Chondrocyte (in vitro differentiated cells): ENCODE measurements at regions not wholly inside any gene's neighbourhood (a gene's known extent, or its start where the extent isn't known, plus 50 kb on each side); places are given as distances from the start of the nearest gene placed in this dataset.

Source experiments
- DNase-seq: peaks from one replicate; pipeline ENCODE4 v3.0.0; 2021; ENCODE audit warnings: mixed read lengths, low spot score
- H3K27ac Mint-ChIP-seq: one replicate; pipeline ENCODE4 v1.8.0; 2021; ENCODE audit warnings: mild to moderate bottlenecking, moderate library complexity, mixed read lengths; ENCODE audit not compliant: unreplicated experiment
- H3K27me3 Mint-ChIP-seq: 2 replicates; pipeline ENCODE4 v1.8.0; 2021; ENCODE audit warnings: low read depth, mixed read lengths
- H3K36me3 Mint-ChIP-seq: 2 replicates; pipeline ENCODE4 v1.8.0; 2021; ENCODE audit warnings: low read depth, mixed read lengths
- H3K4me1 Mint-ChIP-seq: 2 replicates; pipeline ENCODE4 v1.8.0; 2021; ENCODE audit warnings: low read depth, mild to moderate bottlenecking, mixed read lengths
- H3K4me3 Mint-ChIP-seq: one replicate; pipeline ENCODE4 v1.8.0; 2021; ENCODE audit warnings: mild to moderate bottlenecking, moderate library complexity, mixed read lengths; ENCODE audit not compliant: unreplicated experiment
- H3K9me3 Mint-ChIP-seq: 2 replicates; pipeline ENCODE4 v1.8.0; 2021; ENCODE audit warnings: low read depth, mixed read lengths
- CTCF ChIP-seq: fragments of 200-600 bp; sonication (generic); IDR thresholded peaks from 2 replicates; pipeline ENCODE4 v1.5.0; 2021; ENCODE audit warnings: antibody characterized with exemption, mild to moderate bottlenecking, moderate library complexity

GRCh38 chr14:98203421-98203820, 1068.6 kb downstream of the BCL11B start:
- H3K9me3 Mint-ChIP-seq = no peaks in the 10 kb centered on the region
- H3K4me1 Mint-ChIP-seq = no peaks in the 10 kb centered on the region
- peaks cover 17% of the 10 kb centered on the region for H3K27me3 Mint-ChIP-seq
- no peak overlapping the region for H3K4me3 Mint-ChIP-seq
- H3K36me3 Mint-ChIP-seq = no peaks in the 10 kb centered on the region
- TF ChIP-seq CTCF = no peak
- H3K27ac Mint-ChIP-seq = no peak overlapping the region
- DNase-seq = no peak

GRCh38 chr14:98204139-98204538, 1067.9 kb downstream of the BCL11B start:
- no peak for DNase-seq
- H3K36me3 Mint-ChIP-seq = no peaks in the 10 kb centered on the region
- H3K27ac Mint-ChIP-seq = no peak overlapping the region
- peaks cover 17% of the 10 kb centered on the region for H3K27me3 Mint-ChIP-seq
- H3K4me3 Mint-ChIP-seq = no peak overlapping the region
- no peak for TF ChIP-seq CTCF
- H3K9me3 Mint-ChIP-seq = no peaks in the 10 kb centered on the region
- no peaks in the 10 kb centered on the region for H3K4me1 Mint-ChIP-seq

- H3K9me3 Mint-ChIP-seq = no peaks in the 10 kb centered on the region
- no peak overlapping the region for H3K4me3 Mint-ChIP-seq
- H3K36me3 Mint-ChIP-seq = no peaks in the 10 kb centered on the region
- H3K27ac Mint-ChIP-seq = no peak overlapping the region
- H3K4me1 Mint-ChIP-seq = no peaks in the 10 kb centered on the region
- TF ChIP-seq CTCF = no peak
- no peak for DNase-seq
- H3K27me3 Mint-ChIP-seq = peaks cover 27% of the 10 kb centered on the region
Measured at GRCh38 chr14:98207415-98207814, 1064.6 kb downstream of the BCL11B start.

GRCh38 chr14:98208211-98208611, 1063.8 kb downstream of the BCL11B start:
- TF ChIP-seq CTCF = no peak
- no peak overlapping the region for H3K4me3 Mint-ChIP-seq
- H3K27me3 Mint-ChIP-seq = peaks cover 29% of the 10 kb centered on the region
- no peaks in the 10 kb centered on the region for H3K9me3 Mint-ChIP-seq
- no peak overlapping the region for H3K27ac Mint-ChIP-seq
- no peak for DNase-seq
- H3K4me1 Mint-ChIP-seq = no peaks in the 10 kb centered on the region
- H3K36me3 Mint-ChIP-seq = no peaks in the 10 kb centered on the region

GRCh38 chr14:98208943-98209342, 1063.1 kb downstream of the BCL11B start:
- Mint-ChIP-seq H3K27me3 (peaks cover 24% of the 10 kb centered on the region), H3K9me3 (no peaks in the 10 kb centered on the region), H3K27ac (no peak overlapping the region), H3K4me3 (no peak overlapping the region), H3K36me3 (no peaks in the 10 kb centered on the region), H3K4me1 (no peaks in the 10 kb centered on the region)
- no peak for DNase-seq
- TF ChIP-seq CTCF = no peak
